ENCODE measurements at regions not wholly inside any gene's neighbourhood (a gene's known extent, or its start where the extent isn't known, plus 50 kb on each side); places are given as distances from the start of the nearest gene placed in this dataset.
"Not testable (repeated sequence)": the region's sequence is repeated elsewhere in the genome, so short reads cannot be mapped to it uniquely, and the experiment has no call there.

DNA sequence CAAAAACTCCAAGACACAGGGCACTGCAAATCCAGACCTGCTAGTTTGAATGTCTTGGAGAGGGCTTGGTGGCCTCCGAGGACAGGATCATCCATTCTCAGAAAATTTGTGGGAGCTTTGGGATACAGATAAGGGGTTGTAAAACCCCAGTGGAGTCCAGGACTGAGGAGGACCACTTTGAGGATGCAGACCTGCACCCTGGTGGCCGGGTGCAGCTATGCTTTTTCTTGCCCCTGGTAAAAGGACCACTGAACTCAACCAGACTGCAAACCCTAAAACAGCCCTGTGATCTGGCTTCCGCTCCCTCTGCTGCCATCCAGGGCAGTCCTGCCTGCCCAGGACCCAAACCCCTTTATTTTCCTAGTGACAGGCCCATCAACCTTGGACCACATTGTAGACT lies 169.5 kb upstream of the DAAM1 start:
- DNase-seq, result no peak

DNA sequence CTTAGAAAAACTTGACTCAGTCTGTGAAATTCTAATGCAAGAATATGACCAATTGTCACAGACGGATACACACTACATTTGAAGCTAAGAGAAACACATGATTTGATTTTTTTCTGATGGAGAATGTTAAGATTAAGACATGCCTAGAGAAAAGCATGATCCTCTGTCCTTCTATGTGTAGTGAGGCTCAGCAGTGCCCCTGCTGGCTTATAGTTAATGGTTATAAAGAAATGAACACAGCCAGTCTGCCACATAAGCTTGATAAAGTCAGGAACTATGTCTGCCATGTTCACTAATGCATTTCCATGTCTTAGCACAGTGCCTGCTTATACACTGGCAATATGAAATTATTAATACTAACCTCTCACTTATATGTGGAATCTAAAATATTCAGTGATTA lies 168.1 kb upstream of the DAAM1 start:
- no peak for DNase-seq

DNA sequence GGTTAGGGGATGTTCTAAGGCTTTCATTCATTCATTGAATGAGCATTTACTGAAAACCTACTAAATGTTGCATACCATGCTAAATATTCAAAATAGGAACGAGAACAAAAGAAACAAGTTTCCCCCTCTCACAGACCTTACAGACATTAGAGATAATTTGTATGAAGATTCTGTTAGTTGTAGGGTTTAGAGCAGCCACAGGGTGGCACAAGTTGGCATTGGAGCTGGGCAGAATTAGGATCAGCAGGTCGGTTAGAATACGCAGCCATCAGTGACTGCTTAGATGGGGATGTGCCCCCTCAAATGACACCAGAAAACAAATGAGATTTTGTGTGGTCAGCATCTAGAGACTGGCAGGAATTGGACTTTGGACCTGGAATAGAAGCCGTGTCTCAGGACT lies 166.3 kb upstream of the DAAM1 start:
- no peak for DNase-seq

DNA sequence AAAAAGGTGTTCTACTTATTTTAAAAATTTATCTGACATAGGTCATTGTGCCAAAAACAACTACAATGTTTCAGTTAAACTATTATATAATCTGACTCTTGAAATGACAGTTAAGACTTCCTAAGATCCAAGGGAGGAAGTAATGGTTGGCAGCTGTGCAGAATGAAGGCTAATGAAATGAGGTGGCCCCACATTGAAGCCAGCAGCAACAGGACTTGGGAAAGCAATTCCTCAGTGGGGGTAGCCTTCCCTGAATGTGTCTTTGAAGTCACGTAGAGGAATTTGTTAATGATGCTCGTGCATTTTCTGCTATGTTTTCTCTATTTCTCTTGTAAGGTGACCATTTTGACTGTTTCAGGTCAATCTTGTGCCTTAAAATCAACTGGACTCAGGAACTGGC lies 162.4 kb upstream of the DAAM1 start:
- DNase-seq, result no peak

DNA sequence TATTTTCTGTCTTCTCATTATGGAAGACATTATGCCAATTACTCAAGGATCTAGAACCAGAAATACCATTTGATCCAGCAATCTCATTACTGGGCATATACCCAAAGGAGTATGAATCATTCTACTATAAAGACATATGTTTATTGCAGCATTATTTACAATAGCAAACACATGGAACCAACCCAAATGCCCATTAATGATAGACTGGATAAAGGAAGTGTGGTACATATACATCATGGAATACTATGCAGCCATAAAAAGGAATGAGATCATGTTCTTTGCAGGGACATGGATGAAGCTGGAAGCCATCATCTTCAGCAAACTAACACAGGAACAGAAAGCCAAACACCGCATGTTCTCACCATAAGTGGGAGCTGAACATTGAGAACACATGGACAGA lies 161.8 kb upstream of the DAAM1 start:
- not testable (repeated sequence) for DNase-seq

DNA sequence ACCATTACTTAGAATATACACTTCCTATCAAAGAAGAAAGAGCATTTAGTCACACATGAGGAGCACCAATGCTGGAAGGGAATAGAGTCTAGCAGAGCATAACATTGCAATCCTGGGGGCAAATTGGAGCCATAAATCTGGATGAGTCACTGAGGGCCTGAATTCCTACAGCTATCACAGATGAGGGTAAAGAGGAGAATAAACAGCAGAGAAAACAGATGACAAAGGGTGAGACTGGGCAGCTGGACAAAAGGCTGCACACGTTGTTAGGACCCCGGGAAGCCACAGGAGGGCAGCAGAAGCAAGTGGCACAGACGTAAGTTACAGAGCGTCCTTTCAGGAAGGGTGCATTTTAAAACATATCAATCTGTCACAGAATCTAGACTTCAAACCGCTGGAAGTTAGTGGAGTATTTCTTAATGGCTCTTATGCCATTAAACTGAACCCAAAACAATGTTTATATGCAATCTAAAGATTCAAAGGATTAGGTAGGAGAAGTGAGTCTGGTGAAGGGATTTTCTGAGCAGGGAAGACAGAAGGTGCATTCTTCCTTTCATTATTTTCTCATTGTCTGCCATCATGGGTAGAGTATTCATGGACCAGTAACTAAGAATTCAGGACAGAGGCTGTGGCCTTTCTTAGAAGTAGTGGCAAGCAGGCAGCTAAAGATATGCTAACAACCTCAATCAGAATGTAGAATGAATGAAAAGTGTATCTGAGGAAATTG lies 159.8 kb upstream of the DAAM1 start:
- DNase-seq, result peak; percentile 59

DNA sequence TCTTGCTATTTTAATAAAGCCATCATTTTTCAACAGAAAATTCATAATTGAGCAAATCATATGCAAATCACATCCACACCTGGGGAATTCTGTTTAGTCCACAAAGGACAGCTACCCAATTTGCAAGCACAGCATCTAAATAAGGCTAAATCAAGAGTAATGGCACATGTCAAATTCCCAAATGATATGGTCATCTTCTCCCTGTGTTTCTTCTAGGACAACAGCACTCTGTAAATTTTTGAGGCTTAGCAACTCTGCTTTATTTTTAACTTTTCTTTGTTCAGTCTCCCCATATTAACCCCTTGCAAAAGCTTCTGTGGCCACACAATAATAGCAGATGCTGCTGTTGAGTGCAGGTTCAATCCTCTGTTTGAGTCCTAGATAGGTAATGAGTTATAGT lies 155.6 kb upstream of the DAAM1 start:
- no peak for DNase-seq

DNA sequence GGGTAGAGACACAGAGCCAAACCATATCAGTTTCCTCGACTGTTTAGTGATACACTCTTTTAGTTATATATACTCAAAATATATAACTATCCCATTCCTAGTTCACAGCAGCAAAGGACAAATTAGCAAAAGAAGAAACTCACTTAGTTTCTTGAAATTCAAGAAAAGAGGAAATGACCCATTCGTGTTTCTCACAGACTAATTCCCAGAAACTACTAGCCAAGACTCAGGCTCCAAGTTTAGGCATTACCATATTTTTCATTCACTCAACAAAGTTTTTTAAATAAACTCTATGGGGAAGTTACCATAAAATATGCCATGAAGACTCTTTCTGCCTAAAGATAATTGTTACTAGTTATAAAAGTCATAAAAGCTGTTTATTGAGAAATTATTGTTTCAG lies 152.3 kb upstream of the DAAM1 start:
- DNase-seq, result no peak

DNA sequence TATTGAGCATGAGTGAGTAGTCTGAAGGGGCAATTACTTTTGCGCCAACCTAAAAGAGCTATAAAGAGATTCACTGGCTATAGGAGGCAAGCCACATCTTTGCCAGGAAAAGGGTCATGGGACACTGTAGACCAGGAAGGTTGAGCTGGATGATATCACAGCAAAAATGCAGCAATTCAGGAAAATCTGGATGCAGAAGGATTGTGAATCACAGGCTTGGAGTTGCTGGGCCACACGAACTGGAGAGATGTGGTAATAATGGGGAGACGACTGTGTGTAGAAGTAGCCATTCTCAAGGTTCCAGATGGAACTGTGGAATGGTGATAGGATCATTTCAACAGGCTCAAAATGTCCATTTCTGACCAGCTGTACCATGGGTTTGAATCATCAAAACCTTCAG lies 151.4 kb upstream of the DAAM1 start:
- no peak for DNase-seq

DNA sequence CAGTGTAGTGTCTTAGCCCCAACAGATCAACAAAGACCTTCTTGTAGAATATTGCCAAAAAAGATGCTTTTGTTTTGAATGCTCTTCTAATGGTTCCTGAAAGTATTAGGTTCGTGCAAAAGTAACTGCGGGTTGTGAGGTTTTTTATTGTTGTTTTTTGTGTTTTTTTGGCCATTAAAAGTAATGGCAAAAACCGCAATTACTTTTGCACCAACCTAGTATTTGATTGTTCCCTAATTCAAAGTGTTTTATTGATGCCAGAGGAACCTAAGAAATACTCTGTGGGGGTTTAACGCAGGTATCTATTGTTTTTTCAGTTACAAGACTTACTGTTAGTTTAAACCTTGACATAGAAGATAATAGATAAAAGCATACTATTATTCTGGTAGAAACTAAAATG lies 150.8 kb upstream of the DAAM1 start:
- no peak for DNase-seq

DNA sequence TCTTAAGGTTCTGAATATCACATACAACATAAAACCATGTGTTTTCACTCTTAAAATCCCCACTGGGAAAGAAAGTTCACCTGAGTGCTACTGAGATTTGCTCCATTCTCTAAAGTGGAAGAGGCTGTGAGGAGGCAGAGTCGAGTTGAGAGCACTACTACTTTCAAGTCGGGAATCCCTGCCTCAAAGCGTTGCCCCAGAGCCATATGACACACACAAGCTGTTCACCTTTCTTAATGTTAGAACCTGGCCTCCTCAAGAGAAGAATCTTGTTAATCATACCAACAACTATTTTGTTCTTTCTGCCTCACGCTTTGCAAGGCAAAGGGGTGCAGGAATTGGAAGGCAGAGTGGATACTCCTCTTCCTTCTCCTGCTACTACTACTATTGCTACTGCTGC lies 149.7 kb upstream of the DAAM1 start:
- no peak for DNase-seq

DNA sequence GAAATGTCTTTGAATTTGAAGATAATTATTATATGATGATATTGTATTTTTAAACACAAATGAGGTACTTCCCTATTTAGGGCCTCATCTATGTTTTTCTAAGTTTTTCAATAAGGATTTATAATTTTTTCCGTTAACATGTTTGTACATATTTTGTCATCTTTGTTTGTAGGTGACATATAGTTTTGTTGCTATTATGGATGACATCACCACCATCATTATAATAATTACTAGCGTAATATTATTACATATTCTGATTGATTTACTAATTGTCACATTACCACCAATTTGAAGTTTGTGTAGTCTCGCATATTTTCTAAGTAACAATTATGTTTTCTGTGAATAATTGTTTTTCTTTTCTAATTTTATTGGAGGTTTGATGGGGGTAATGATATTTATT lies 147.2 kb upstream of the DAAM1 start:
- DNase-seq, result no peak

DNA sequence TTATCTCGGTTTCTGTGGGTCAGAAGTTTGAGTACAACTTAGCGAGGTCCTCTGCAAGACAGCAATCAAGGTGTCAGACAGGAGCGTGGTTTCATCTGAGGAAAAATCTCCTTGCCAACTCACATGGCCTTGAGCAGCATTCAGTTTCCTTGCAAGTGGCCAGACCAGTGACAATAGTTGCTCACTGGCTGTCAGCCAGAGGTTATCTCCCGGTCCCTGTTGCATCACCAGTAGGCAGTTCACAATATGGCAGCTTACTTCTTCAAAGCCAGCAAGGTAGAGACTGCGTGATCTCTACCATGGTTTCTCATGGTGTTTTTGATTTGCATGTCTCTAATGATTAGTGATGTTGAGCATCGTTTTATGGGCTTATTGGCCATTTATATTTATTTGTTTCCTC lies 143.8 kb upstream of the DAAM1 start:
- no peak for DNase-seq

DNA sequence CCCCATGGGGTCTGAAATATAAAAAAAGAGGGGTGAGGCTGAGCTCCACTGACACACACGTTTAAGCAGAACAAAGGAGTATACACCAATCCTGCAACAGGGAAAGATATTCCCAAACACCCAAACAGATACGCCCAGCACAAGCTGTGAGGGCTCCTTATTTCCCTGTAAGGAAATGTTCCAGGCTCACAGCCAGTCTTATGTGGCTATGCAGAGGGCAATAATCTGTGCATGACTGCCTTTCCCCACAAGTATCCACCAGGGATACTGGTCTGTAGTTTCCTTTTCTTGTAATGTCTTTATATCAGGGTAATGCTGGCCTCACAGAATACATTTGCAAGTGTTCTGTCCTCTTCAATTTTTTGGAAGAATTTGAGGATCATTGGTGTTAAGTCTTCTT lies 141.7 kb upstream of the DAAM1 start:
- no peak for DNase-seq

DNA sequence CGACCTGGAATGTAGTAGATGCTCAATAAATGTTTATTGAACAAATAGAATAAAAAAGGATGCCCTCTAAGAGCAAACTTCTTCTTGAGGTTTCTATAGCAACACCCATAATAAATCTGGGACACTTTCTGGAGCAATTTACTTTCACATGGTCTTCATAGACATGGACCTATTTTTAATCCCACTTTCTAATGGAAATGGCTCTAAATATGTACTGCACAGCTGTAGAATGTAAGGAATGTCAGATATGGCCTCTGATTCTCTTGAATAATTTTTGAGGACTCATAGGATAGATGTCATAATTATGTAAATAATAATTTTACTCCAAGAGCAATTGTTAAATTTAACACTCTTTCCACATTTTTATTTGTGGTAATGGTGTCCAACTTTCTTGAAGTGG lies 133.5 kb upstream of the DAAM1 start:
- no peak for DNase-seq

DNA sequence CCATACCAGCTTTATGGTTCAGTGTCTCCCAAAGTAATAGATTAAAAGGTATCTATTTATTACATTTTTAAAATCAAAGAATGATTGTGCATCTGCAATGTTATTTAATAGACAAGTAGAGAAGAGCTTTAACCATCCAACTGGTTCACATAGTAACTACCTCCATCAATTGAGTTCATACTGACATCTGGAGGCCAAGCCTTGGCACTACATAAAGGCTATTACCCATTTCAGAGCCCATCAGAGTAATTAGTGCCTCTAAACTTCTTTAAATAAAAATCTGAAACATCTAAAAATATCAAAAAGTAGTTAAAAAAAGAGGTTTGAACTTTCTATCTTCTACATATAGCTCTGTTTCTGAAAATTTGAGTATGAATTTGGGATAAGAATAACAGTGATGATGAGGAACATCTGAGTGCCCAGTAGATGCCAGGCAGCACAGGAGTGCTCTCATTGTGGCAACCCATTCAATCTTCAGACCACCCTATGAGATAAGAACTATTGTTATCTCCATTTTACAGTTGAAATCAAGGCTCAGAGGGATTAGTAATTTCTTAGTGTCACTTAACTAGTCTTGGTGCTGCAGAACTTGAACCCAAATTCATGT lies 132.9 kb upstream of the DAAM1 start:
- DNase-seq, result peak; percentile 35

DNA sequence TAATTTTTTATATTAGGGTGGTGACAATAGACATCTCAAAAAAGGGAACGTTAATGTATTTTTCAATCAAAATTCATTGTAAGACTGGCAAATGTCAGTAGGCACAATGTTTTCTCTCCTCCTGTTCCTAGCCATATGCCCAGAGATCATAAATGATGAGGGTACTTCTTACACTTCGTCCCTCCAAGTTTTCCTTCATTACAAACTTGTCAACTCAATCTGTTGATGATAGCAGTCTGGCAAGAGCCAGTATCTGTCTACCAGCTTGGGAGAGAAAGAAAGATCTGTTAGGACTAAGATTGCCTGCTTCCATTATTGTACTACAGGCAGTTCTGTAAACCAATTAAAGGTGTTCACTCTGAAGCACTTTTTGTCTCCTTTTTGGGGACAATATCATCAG lies 130.9 kb upstream of the DAAM1 start:
- no peak for DNase-seq

DNA sequence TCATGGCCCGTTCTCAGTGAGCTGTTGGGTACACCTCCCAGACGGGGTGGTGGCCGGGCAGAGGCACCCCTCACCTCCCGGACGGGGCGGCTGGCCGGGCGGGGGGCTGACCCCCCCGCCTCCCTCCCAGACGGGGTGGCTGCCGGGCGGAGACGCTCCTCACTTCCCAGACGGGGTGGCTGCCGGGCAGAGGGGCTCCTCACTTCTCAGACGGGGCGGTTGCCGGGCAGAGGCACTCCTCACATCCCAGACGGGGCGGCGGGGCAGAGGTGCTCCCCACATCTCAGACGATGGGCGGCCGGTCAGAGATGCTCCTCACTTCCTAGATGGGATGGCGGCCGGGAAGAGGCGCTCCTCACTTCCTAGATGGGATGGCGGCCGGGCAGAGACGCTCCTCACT lies 129.7 kb upstream of the DAAM1 start:
- not testable (repeated sequence) for DNase-seq

DNA sequence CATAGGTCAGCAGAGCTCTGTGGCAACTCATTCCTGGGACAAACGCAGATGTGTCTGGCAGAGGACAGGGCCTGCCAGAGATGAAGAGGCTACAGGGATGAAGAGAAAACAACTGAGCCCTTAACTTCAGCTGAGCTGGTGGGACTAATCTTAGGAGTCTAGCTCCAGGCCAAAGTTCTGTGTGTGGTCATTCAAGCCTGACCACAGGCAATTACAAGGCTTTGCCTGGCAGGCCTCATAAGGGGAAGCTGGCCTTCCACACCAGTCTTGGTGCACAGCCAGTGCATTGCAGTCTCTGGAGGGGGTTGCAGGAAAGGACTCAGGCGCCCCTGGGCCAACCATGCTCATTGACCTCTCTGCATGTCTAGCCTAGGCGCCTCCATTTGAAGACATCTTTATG lies 127.6 kb upstream of the DAAM1 start:
- DNase-seq, result no peak

DNA sequence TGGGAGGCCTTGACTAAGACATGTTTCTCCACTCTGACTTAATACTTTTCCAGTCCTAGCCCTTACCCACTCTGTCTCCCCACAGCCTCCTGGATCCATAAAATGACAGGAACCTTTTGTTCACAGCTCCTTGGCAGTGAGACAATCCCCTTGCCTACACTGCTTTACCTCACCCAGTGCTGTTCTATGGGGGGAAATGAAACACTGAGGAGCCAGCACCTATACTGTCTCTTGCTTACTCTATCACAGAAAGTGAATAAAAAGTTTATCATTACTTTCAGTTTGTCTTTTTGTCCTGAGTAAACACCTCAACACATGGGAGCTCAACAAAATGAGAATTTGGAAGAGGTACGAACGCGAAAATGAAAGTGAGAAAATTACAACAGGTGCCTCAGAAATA lies 127.2 kb upstream of the DAAM1 start:
- DNase-seq, result no peak

DNA sequence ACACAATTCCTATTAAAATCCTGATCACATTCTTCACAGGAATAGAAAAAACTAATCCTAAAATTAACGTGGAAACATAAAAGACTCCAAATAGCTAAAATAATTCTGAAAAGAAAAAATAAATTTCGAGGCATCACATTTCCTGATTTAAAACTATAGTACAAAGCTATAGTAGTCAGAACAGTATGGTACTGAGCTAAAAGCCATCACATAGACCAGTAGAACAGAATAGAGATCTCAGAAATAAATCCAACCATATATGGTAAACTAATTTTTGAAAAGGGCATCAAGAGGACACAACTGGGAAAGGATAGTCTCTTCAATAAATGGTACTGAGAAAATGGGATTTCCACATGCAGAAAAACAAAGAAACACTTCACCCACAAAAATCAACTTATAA lies 125.2 kb upstream of the DAAM1 start:
- no peak for DNase-seq

DNA sequence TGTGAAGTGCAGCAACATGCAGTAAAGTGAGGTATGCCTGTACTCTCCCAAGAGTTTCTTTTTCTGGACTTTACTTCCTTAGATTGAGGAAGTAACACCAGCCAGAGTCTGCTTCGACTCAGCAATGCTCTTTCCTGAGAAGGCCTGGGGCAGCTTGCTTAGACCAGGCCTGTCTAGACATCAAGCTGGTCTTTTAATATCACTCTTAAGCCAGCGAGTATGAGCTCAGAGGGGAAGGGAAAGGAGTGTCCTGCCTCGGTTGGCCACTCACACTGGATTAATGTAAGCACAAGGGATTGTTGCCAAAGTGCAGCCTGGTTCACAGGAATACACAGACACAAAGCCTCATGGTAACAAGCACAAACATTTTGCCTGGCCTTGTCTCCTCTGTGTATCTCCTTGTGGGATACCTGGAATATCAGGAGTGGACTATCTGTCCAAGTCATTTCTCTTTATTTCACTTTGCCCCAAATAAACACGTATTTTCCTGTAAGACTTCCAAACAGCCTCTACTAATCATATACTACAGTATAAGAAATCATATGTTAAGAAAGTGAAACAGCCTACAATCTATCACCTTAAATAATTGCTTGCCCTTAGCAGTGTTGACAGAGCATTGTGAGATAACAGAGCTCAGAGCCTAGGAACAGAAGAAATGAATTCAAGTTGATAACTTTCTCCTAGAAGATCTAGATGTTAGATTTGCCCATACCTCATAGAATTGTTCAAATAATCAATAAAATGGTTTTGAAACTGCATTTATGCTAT lies 121.2 kb upstream of the DAAM1 start:
- DNase-seq, result no peak

DNA sequence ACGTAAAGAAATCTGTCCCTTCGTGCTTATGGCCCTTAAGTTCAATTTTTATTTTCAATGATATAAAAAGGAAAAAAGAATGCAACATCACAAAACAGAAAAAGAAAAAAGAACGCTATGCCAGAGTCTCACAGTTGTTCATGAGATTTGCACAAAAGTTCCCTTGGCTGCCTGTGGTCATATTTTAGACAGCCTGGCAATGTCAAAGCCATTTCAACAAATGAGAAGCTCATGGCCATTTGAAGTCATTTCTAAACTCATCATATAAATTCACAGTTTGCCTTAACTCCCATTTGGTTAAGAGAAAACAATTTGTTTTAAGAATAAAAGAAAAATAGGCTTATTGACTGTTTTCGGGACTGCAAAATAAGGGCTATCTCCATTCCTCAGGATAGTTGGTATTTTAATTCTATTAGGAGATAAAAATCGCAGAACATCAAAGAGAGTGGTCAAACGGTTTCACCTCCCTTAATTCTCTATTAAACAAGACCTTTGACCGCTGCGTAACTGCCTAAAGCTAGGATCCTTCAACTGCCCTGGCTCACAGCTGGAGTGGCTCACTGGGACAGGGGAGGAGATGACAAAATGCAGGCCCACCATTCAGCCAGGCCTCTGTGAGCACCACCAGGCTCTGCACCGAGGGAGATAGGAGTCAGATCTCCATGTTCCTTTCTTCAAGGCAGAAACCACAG lies 119.2 kb upstream of the DAAM1 start:
- DNase-seq, result no peak

DNA sequence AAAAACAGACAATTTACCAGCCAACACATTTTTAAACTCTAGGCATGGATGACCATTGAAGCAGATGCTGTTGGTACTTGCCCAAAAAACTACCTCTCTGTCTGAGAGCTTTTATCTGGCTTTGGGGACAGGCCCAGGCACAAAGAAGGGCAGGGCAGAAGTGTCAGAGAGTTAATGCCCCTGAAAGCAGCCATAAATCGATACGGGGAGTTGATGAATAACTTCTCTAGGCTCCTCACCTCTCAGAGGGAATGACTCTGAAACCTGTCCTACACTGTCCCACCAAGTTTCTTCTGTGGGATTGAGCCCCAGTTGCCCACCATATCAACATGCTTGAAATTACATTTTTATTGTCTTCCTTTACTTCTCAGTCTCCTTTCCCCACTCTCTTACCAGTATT lies 113.0 kb upstream of the DAAM1 start:
- DNase-seq, result no peak

Data from midbrain (tissue), 1 donor.